GM03348 (cell line): ENCODE measurements at regions not wholly inside any gene's neighbourhood (a gene's known extent, or its start where the extent isn't known, plus 50 kb on each side); places are given as distances from the start of the nearest gene placed in this dataset.

Experiments used
- DNase-seq: peaks from one replicate; pipeline ENCODE4 v3.0.0; 2012; ENCODE audit warnings: low spot score

DNA sequence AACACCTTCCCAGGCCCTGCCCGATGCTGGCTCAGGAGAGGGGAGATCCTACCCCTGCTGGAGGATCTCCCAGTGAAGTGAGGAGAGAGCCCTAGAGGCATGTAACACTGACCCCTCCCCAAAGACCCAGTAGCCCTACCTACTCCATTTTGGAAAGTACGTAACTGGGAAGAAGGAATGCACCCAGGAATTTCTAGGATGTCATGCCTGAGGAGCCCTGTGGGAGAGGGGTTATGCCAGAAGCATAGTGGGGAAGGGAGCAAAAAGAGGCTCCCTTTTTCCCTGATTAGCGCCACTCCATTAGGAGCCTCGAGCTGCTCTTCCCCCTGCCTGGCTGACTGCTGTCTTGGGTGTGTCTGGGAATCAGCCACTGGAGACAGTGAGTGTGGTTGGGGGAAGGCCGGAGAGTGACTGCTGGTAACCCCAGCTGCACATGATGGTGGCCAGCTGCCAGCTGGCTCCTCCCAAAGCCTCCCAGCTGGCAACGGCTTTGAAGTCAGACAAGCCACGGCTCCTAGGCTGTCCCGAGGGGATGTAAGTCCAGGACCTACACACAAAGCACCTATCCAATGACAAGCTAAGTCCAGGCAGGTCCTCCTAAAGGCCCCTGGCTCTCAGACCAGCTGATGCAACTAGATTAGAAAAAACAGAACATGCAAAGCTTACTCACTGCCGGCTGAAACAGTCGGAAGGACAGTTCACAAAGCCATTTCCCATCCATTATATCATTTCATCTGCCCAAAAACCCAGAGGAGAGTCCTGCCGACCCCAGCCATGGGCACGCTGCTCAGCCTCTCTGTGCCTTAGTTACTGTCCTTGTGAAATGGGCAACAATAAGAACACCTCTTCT is 136.5 kb upstream of the ABCA1 start:
- DNase-seq, result peak; percentile 94

DNA sequence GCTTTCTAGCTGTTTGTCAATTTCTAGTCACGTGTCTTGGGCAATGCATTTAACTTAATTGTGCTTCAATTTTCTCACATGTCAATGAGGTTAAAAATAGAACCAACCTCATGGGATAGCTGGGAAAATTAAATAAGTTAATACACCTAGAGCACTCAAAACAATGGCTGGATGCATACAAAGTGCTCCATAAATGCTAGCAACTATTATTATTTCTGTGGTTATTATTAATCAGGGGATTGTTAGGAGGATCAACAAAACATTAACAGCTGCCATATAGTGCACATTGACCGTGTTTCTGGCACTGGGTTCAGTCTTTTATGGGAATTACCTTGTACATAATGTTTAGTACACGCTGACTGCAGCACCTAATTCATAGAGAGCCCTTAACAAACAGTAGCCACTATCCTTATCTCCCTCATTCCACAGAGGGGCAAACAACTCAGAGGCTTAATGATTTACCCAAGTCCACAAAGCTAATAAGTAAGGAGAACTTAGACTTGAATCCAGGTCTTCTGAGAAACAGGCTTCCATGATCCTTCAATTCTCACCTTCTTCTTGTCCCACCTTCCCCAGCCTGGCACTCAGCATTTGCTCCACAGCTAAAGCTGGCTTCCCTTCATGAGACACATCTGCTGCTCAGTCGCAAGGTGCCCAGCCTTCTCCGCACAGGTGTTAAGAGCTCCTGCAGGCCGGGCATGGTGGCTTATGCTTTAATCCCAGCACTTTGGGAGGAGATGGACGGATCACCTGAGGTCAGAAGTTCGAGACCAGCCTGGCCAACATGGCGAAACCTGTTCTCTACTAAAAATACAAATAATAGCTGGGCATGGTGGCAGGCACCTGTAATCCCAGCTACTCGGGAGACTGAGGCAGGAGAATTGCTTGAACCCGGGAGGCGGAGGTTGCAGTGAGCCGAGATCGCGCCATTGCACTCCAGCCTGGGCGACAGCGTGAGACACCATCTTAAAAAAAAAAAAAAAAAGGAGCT is 137.4 kb upstream of the ABCA1 start:
- no peak for DNase-seq

DNA sequence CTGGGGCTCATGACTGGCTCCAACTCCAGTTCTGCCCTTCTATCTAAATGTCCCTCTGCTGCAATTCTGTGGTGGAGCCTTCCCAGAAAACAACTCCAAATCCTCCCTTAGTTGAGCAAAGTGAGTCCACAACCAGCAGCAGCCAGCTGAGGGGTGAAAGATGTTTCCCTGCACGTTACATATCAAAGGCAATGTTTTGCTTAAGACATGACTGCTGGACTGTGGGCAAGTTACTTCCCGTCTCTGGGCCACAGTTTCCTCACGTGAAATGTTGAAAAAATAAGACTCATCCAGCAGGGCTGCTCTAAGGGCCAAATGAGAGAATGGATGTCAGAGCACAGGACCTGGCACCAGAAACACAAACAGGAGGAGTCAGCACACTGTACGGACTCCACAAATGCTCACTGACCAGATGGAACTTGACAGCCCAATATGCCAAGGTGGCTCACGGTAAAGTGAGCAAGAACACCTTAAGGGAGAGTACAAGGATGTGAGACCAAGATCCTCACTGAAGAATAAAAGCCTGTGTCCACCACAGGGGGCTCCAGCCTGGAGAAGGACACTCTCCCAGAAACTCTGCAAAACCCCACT is 138.4 kb upstream of the ABCA1 start:
- peak; percentile 7 for DNase-seq

DNA sequence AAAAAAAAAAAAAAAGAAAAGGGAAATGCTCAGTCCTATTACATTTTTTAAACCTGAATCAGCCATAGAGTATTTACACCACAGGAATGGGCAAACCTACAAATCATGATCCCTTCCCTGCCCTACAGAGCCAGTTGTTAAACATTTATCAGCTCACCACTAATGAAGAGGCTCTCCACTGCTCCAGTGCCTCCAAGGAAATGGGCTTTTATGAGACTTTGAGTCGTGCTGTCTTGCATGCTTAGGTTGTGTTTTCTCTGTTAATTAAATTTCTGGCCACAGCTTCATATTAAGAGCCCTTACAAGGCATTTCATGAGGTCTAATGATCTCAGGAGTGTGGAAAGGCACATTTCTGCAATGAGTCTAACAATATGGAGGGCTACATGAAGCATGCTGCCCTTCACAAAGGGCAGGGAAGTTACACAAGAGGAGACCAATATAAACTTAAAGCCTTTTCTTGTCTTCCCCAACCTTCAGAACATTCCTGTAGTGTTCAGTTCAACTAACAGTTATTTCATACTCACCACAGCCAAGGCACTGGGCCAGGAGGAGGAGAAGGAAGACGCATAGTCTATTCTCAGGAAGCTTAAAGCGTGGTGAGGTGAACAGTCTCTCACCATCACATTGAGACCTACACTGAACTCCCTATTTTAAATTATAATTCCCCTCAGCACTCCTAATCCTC is 140.1 kb upstream of the ABCA1 start:
- peak; percentile 23 for DNase-seq

DNA sequence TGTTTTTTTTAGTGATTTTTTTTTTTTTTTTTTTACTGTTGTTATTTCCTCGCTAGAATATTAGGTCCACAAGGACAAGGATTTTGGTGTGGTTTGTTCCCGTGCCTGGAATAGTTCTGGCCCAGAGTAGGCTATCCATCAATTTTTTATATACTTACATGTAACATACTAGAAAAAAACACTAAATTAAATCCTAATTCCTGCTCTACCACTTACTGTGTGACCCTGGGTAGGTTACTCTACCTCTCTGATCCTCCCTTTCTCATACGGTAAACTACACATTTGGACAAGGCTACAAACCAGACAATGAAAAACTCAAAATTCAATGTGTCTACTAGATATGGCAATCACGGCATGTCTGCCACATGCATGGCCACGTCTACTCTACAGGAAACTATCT is 141.3 kb upstream of the ABCA1 start:
- DNase-seq, result no peak

DNA sequence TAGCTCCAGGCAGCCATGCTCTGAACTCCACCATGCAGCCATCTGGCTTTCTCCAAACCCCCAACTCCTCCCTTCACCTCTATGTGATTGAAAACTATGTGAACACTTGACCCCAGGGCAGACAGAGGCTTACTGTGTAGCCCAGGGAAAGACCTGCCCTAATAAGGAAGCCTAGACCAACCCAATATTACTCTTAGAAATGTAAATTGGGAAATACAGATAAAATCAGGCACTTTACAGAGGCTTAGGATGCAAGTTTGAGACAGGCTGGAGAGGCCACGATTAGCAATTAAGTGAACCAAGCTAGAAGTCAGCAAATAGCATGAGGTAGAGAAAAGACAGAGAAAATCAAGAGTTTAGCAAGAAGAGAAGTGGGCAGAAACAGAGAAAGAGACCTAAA is 141.7 kb upstream of the ABCA1 start:
- DNase-seq, result peak; percentile 27

DNA sequence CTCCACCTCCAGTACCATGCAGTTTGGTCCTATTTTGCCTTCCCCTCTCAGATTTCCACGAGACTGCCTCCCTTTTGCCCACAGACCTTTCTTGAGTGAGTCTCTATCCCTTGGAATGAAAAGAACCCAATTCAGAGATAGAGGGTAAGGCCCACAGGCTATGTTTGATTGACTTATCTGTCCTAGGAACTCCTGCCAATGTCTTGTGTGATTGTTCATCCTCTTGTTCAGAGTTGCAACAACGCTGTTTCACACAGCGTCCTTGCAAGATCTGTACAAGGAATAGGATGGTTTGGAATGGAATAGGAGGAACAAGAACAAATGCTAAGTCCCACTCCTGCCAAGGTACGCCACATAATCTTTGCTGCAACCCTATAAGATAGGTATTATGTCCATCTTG is 142.2 kb upstream of the ABCA1 start:
- DNase-seq, result no peak

DNA sequence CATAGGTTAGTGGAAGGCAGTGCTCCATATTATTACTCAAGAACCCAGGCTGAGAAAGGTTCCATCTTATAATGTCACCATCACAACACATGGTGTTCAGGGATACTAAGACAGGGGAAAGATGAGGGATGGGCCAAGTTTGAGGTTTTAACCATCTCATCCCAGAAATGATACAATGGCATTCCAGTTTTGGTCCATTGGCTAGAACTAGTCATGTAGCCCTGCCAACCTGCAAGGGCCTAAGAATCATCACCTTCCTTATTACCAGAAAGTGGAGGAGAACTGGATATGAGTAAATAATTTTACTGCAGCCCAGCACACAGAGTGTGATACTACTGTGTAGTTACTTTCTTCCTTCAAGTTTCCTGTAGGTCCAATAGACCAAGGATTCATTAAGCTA is 144.5 kb upstream of the ABCA1 start:
- DNase-seq, result no peak

DNA sequence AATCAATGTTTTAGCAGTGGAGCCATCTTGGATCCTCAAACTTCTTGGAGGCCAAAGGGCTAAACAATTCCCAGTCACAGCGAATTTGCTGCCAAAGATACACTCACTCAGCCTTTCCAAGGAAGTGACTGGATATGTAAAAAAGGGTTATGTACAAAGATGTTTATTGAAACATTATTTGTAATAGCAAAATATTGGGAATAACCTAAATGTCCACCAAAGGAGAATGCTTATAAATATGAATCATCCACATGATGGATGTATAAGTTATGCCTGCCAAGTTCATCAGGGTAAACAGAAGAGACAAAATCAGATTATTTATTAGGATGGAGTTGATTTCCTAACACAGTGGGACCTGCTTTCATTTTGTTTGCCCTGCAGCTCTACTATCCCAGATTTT is 145.2 kb upstream of the ABCA1 start:
- DNase-seq, result peak; percentile 20

DNA sequence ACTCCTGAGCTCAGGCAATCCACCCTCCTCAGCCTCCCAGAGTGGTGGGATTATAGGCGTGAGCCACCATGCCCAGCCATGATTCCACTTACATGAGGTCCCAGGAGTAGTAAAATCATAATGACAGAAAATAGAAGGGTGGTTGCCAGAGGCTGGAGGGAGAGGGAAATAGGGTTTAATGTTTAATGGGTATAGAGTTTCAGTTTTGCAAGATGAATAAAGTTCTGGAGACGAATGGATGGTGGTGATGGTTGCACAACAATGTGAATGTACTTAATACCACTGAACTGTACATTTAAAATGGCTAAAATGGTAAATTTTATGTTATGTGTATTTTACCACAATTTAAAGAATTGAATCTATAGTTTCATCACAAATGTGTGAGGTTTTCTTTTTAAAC is 146.5 kb upstream of the ABCA1 start:
- DNase-seq, result no peak

DNA sequence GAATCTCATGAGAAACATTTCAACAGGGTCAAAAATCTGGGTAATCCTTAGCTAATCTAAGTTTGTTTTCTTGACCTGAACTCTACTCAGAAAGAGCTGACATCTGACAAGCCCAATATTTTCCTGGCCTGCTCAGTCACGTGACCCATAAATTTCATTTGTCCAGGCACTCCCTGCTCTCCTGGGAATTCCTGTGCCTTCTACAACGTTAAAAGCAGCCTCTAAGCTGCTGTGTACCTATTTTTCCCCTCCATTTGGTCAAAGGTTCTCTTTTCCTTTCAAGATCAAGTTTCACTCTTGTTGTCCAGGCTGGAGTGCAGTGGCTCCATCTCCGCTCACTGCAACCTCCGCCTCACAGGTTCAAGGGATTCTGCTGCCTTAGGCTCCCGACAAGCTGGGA is 148.8 kb upstream of the ABCA1 start:
- DNase-seq, result no peak

DNA sequence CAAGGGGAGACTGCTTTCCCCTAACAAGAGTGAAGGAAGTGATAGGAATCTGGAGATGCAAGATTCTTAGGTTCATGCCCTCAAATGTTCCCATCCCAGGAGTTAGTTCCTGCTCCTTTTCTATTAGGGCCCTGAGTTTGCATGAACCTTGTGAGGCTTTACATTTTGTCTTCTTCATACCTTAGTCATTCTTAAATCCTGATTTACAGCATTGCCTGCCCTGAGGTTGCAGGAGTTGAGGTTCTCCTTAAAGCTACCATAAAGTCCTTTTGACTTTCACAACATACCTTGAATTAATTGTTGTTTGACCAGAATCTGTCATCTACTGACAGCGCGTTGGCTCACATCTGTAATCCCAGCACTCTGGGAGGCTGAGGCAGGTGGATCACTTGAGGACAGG is 151.5 kb upstream of the ABCA1 start:
- no peak for DNase-seq

DNA sequence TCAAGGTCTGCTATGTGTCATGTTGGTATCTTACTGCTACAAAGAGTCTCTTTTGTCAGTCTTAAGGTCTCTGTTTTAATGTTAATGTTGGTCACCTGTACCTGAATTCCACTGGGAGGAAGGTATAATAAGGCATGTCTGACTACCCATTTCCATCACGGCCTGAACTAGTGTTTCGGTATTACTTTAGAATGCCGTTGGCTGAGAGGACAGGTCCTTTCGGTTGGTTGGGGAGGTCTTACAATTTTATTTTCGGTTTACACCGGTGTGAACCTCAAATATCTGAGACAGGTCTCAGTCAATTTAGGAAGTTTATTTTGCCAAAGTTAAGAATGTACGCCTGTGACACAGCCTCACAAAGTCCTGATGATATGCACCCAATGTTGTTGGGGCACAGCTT is 154.9 kb upstream of the ABCA1 start:
- DNase-seq, result no peak

DNA sequence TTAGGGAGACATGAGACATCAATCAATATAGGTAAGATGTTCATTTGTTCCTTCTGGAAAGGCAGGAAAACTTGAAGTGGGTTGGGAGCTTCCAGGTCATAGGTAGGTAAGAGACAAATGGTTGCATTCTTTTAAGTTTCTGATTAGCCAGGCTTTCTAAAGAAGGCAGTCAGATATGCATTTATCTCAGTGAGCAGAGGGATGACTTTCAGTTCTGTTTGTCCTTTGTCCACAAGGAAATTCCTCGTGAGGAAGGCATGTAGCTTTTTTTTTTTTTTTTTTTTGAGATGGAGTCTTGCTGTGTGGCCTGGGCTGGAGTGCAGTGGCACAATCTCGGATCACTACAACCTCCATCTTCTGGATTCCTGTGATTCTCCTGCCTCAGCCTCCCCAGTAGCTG is 155.3 kb upstream of the ABCA1 start:
- DNase-seq, result no peak

DNA sequence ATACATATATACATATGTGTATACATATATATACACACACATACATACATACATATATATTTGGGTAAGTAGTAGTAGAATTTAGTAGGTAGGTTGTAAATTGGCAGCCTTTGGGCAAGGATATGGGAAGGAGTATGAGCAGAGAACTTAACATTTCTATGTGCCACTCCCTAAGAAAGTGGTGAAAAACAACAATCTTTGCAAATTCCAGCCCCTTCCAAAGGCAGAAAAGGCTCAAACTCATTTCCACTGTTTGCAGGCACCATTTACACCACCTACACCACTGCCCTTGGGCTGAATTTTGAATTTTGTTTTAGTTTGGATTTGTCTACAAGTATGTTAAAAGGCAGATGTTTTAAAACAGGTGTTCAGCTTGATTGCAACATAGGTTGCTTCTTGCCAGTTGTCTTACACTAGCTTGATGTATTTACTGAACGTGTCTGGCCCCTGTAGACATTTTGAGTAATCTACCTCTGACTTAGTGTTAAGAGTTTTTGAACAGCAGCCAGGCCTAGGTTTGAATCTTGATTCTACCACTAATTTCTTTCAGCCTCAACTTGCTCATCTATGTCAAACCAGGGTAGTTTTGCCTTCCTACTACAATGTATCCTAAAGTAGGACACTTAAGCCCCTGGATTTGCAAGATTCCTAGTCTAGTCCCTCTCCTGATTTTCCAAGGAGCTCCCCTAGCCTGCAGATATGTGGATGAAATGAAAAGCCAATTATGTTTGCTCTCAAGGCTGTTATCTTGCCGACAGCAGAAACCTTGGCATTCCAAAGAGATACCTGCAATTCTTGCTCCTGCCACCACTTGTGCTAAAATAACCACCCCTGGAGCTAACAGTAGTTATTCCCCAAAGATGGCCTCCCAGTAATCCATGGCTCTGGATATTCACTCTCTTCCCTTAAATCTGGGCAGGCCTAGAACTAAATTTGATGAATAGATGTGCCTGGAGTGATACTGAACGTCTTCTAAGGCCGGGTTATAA is 156.2 kb upstream of the SLC44A1 start:
- DNase-seq, result no peak

DNA sequence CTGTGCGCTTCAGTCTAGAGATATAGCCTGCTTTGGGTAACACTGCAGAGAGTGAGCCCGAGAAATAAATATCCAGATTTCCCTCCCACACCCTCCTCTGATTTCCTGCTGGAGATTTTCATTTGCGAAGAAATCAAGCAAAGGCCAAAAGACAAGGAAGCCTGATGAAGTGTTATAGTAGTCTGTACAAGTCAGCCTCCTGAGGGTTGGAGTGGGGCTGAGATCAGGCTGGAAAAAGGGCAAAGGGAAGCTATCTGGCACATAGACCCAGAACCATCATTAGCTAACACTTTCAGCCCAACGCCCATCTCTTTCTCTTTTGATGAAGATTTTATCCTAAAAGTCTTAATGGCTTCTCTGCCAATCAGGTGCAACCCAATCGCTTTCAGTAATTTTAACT is 154.6 kb upstream of the SLC44A1 start:
- no peak for DNase-seq

DNA sequence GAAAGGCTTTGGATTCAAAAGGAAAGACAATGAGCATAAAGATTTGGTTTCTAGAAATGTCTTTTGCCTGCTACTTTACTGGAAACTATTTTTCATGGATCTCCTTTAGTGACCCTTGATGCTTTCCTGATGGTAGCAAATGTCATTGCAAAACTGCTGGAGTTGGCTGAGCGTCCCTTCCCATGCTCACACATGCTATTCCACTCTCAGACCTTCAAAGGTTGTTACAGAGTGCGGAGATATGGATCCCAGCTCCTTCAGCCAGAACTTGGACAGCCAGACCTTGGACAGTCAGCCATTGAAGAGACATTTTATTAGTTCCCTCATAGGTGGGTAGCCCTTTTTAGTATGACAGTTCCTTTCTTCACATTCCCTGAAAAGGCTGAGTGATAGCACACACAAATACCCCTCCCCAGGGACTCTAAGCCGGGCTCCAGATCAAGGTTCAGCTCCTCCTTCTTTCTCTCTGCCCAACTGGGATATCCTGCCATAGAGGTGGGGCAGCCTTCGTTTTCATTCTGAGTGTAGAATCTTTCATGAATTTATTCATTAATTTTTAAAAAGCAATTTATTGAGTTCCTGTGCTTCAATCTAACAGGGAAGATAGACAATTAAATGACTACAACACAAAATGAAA is 153.3 kb upstream of the SLC44A1 start:
- no peak for DNase-seq

DNA sequence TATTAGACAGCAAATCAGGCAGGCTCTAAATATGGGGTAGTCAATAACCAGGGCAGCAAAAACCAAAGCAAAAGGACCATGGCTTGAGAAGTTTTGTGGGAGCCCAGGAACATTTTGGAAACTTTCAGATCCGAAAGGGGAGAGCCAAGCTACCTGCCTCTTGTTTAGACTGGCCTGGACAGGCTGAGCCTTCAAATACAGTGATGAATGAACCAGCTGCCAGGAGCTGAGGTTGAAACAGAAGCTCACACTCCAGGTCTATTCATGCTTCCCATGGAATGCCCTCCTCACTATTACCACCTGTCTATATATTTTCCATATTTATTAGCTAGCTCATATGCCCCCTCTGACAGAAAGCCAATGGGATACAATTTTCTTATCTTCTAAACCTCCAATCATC is 150.8 kb upstream of the SLC44A1 start:
- no peak for DNase-seq

DNA sequence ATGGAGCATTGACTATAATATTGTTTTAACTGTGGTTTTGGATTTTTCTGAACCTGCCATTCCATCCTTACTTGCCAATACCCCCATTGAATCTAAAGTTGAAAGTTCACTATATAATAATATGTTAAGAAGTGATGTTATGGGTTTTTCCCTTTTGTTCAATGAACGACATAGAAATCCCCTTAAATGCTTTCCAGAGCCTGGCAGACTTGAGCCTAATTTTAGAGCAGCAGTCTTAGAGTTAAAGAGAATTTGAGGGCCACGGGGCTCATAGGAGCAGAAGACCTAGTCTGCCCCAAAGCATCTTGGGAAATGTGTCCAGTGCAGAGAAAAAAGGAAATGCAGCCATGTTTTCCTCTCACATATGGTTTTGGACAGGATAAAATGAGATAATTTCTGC is 146.1 kb upstream of the SLC44A1 start:
- DNase-seq, result no peak

DNA sequence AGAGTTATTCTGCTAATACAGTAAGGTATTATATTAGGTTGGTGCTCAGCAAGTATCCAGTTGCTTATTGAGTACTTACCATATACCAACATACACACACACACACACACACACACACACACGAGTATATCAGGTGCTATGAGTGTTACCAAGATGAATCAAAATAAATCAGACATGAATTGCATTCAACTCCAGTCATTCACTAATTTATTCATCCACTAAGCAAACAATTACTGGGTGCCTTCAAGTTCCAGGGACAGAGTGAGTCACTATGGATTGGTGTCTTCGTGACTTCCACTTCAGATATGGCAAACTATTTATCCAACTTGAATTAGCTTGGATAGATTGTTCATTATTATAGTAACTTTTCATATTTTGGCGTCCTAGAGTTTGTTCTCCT is 140.7 kb upstream of the SLC44A1 start:
- no peak for DNase-seq
